C4-2B (cell line): ENCODE measurements at regions not wholly inside any gene's neighbourhood (a gene's known extent, or its start where the extent isn't known, plus 50 kb on each side); places are given as distances from the start of the nearest gene placed in this dataset.

Experiments used
- CTCF ChIP-seq: fragments of 450-650 bp; conservative IDR thresholded peaks from 2 replicates; pipeline ENCODE4 v1.5.1; 2017; ENCODE audit warnings: mild to moderate bottlenecking
- ZFX ChIP-seq: fragments of 450-650 bp; IDR thresholded peaks from 2 replicates; pipeline ENCODE4 v1.6.1; 2017

GRCh38 chr7:108985037-108985436 lies 415.4 kb downstream of the DNAJB9 start:
- no peak for TF ChIP-seq CTCF
- no peak for TF ChIP-seq ZFX
